GM23338 (cell line): ENCODE measurements at regions not wholly inside any gene's neighbourhood (a gene's known extent, or its start where the extent isn't known, plus 50 kb on each side); places are given as distances from the start of the nearest gene placed in this dataset.

Experiments used
- ATAC-seq: fragments of 200-7000 bp; cut with Tn5 transposase; 3 replicates; pipeline ENCODE4 v1.9.1; 2020
- DNase-seq: peaks from one replicate; pipeline ENCODE4 v3.0.0-alpha.2; 2015; ENCODE audit warnings: low spot score
- H2AFZ ChIP-seq: fragments of 200-600 bp; sonication (generic); 2 replicates; pipeline ENCODE4 v1.8.0; 2016; ENCODE audit warnings: antibody characterized with exemption, mild to moderate bottlenecking, moderate library complexity
- H3F3A ChIP-seq: fragments of 200-600 bp; sonication (generic); replicated peaks from 2 replicates; pipeline ENCODE4 v1.8.0; 2017; ENCODE audit warnings: antibody characterized with exemption, mixed run types, low read depth
- H3K27ac ChIP-seq: fragments of 200-600 bp; sonication (generic); 2 replicates; pipeline ENCODE4 v1.6.1; 2016; ENCODE audit warnings: low read depth
- H3K27me3 ChIP-seq: fragments of 200-600 bp; sonication (generic); 2 replicates; pipeline ENCODE4 v1.8.0; 2016; ENCODE audit warnings: mild to moderate bottlenecking, mixed run types, moderate library complexity; ENCODE audit not compliant: insufficient read depth
- H3K36me3 ChIP-seq: fragments of 200-600 bp; sonication (generic); 2 replicates; pipeline ENCODE4 v1.8.0; 2016; ENCODE audit warnings: mild to moderate bottlenecking; ENCODE audit not compliant: insufficient read depth
- H3K4me1 ChIP-seq: fragments of 200-600 bp; sonication (generic); 2 replicates; pipeline ENCODE4 v1.8.0; 2016; ENCODE audit warnings: mild to moderate bottlenecking, moderate library complexity; ENCODE audit not compliant: insufficient read depth
- H3K4me2 ChIP-seq: fragments of 200-600 bp; sonication (generic); 2 replicates; pipeline ENCODE4 v1.7.1; 2017; ENCODE audit warnings: mixed run types
- H3K4me3 ChIP-seq: fragments of 200-600 bp; sonication (generic); 2 replicates; pipeline ENCODE4 v1.6.1; 2016; ENCODE audit warnings: mixed run types
- H3K79me2 ChIP-seq: fragments of 200-600 bp; sonication (generic); replicated peaks from 2 replicates; pipeline ENCODE4 v1.8.0; 2017; ENCODE audit warnings: mild to moderate bottlenecking; ENCODE audit not compliant: insufficient read depth
- H3K9me2 ChIP-seq: fragments of 200-600 bp; sonication (generic); 2 replicates; pipeline ENCODE4 v1.8.0; 2017; ENCODE audit not compliant: insufficient read depth
- H4K20me1 ChIP-seq: fragments of 200-600 bp; sonication (generic); replicated peaks from 2 replicates; pipeline ENCODE4 v1.8.0; 2017; ENCODE audit warnings: mild to moderate bottlenecking; ENCODE audit not compliant: insufficient read depth
- H3K27ac Mint-ChIP-seq: 2 replicates; pipeline ENCODE4 v1.8.0; 2020; ENCODE audit warnings: inconsistent platforms, mild to moderate bottlenecking, moderate library complexity, mixed read lengths
- H3K27me3 Mint-ChIP-seq: 3 replicates; pipeline ENCODE4 v1.8.0; 2022; ENCODE audit warnings: low read depth, mild to moderate bottlenecking, moderate library complexity, mixed read lengths, inconsistent platforms; ENCODE audit not compliant: insufficient read depth, poor library complexity
- H3K36me3 Mint-ChIP-seq: 3 replicates; pipeline ENCODE4 v1.8.0; 2021; ENCODE audit warnings: low read depth, mild to moderate bottlenecking, inconsistent platforms, moderate library complexity, mixed read lengths
- H3K4me1 Mint-ChIP-seq: 3 replicates; pipeline ENCODE4 v1.8.0; 2020; ENCODE audit warnings: mild to moderate bottlenecking, inconsistent platforms, mixed read lengths
- H3K4me3 Mint-ChIP-seq: 3 replicates; pipeline ENCODE4 v1.8.0; 2021; ENCODE audit warnings: moderate library complexity, mild to moderate bottlenecking, inconsistent platforms, mixed read lengths
- H3K9me3 Mint-ChIP-seq: 3 replicates; pipeline ENCODE4 v1.8.0; 2020; ENCODE audit warnings: moderate library complexity, mild to moderate bottlenecking, inconsistent platforms, mixed read lengths
- CREB1 ChIP-seq: fragments of 250-450 bp; sonication (Bioruptor Pico); IDR thresholded peaks from 2 replicates; pipeline ENCODE4 v1.5.0; 2020; ENCODE audit warnings: low read depth, mild to moderate bottlenecking, moderate library complexity
- EZH2 ChIP-seq: fragments of 200-600 bp; sonication (generic); IDR thresholded peaks from one replicate; pipeline ENCODE4 v1.8.0; 2017; ENCODE audit warnings: antibody characterized with exemption, mild to moderate bottlenecking, low read depth; ENCODE audit not compliant: unreplicated experiment
- EZH2phosphoT487 ChIP-seq: fragments of 200-600 bp; sonication (generic); IDR thresholded peaks from one replicate; pipeline ENCODE4 v1.8.1; 2018; ENCODE audit warnings: antibody characterized with exemption; ENCODE audit not compliant: unreplicated experiment
- JUNB ChIP-seq: IDR thresholded peaks from one replicate; pipeline ENCODE4 v1.6.1; 2016; ENCODE audit warnings: antibody characterized with exemption; ENCODE audit not compliant: unreplicated experiment
- NANOG ChIP-seq: IDR thresholded peaks from 2 replicates; pipeline ENCODE4 v1.6.1; 2016; ENCODE audit warnings: antibody characterized with exemption, borderline replicate concordance
- POLR2AphosphoS5 ChIP-seq: IDR thresholded peaks from 2 replicates; pipeline ENCODE4 v1.6.1; 2016; ENCODE audit warnings: antibody characterized with exemption, low read depth
- STAT1 ChIP-seq: IDR thresholded peaks from one replicate; pipeline ENCODE4 v1.6.1; 2016; ENCODE audit warnings: antibody characterized with exemption; ENCODE audit not compliant: unreplicated experiment
- ZNF114 ChIP-seq: fragments of 250-450 bp; sonication (Bioruptor Pico); IDR thresholded peaks from 2 replicates; pipeline ENCODE4 v1.5.0; 2020; ENCODE audit warnings: mild to moderate bottlenecking, moderate library complexity
- ZNF331 ChIP-seq: fragments of 250-450 bp; sonication (Bioruptor Pico); IDR thresholded peaks from 2 replicates; pipeline ENCODE4 v1.5.0; 2020; ENCODE audit warnings: low read depth, mild to moderate bottlenecking, moderate library complexity
- TF ChIP-seq, protein P1 (sequence below): fragments of 250-450 bp; sonication (Bioruptor Pico); IDR thresholded peaks from 2 replicates; pipeline ENCODE4 v1.5.0; 2020; ENCODE audit warnings: mild to moderate bottlenecking, moderate library complexity
- TF ChIP-seq, protein P2 (sequence below): IDR thresholded peaks from one replicate; pipeline ENCODE4 v1.6.1; 2018; ENCODE audit warnings: antibody characterized with exemption; ENCODE audit not compliant: unreplicated experiment
- TF ChIP-seq, protein P3 (sequence below): IDR thresholded peaks from 2 replicates; pipeline ENCODE4 v1.6.1; 2016; ENCODE audit warnings: antibody characterized with exemption
- TF ChIP-seq, protein P4 (sequence below), 2 experiments: fragments of 200-600 bp in 1 of 2; sonication (generic) in 1 of 2; conservative IDR thresholded peaks; 2 replicates each; pipeline versions ENCODE4 v1.5.1 to v1.6.1; 2016 to 2017; ENCODE audit warnings: antibody characterized with exemption in 2 of 2, low read depth in 2 of 2, mild to moderate bottlenecking in 2 of 2, moderate library complexity in 1 of 2

DNA sequence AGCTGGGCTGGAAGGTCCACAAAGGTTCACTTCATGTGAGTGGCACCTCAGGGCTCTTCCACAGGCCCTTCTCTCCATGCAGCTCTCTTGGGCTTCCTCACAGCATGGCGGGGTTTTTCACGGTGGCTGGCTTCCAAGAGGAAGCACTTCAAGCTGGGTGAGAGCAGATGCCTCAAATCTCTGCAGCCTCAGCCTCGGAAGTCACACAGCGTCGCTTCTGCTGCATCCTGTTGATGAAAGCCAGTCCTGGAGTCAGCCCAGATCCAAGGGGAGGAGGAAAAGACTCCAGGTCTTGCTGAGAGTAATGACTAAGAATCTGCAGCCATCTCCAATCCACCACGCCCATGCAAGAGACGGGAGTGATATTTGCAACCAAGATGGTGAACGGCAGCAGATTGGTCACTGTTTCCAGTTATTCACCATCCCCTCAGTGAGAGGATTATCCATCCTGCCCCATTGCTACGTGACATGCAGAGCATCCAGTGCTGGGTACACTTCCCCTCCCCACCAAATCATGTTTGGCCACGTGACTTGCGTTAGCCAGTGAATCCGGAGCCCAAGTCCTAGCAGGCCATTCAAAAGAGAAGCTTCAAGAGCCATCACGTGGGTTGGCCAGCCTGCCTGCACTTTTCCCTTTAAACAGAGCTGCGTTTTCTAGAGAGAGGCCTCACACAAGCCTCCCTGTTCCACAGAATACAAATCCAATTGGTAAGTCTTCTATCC, 173.9 kb downstream of the C9orf50 start:
- H3K4me2 ChIP-seq: no peak overlapping the region
- 0 out of 2 replicates have a peak overlapping the region, but pooled peaks have one; percentile 2 for H2AFZ ChIP-seq
- peaks cover 10% of the 10 kb centered on the region for H3K27me3 ChIP-seq
- no peaks in the 10 kb centered on the region for H3K36me3 ChIP-seq
- no peaks in the 10 kb centered on the region for H3K79me2 ChIP-seq
- H4K20me1 ChIP-seq: no peaks in the 10 kb centered on the region
- peaks cover 16% of the 10 kb centered on the region for H3K27me3 Mint-ChIP-seq
- no peaks in the 10 kb centered on the region; the same call in 2 of the 3 replicates for H3K9me3 Mint-ChIP-seq
- no peak overlapping the region for H3K4me3 Mint-ChIP-seq
- no peak overlapping the region for H3K4me3 ChIP-seq
- DNase-seq (no peak), ATAC-seq (no peak)
- no peaks in the 10 kb centered on the region for H3K9me2 ChIP-seq
- H3K36me3 Mint-ChIP-seq: no peaks in the 10 kb centered on the region
- H3K4me1 Mint-ChIP-seq: peaks cover 18% of the 10 kb centered on the region
- no peak overlapping the region for H3K27ac Mint-ChIP-seq
- no peak overlapping the region for H3K27ac ChIP-seq
- no peaks in the 10 kb centered on the region for H3F3A ChIP-seq
- TF ChIP-seq, protein P1, sequence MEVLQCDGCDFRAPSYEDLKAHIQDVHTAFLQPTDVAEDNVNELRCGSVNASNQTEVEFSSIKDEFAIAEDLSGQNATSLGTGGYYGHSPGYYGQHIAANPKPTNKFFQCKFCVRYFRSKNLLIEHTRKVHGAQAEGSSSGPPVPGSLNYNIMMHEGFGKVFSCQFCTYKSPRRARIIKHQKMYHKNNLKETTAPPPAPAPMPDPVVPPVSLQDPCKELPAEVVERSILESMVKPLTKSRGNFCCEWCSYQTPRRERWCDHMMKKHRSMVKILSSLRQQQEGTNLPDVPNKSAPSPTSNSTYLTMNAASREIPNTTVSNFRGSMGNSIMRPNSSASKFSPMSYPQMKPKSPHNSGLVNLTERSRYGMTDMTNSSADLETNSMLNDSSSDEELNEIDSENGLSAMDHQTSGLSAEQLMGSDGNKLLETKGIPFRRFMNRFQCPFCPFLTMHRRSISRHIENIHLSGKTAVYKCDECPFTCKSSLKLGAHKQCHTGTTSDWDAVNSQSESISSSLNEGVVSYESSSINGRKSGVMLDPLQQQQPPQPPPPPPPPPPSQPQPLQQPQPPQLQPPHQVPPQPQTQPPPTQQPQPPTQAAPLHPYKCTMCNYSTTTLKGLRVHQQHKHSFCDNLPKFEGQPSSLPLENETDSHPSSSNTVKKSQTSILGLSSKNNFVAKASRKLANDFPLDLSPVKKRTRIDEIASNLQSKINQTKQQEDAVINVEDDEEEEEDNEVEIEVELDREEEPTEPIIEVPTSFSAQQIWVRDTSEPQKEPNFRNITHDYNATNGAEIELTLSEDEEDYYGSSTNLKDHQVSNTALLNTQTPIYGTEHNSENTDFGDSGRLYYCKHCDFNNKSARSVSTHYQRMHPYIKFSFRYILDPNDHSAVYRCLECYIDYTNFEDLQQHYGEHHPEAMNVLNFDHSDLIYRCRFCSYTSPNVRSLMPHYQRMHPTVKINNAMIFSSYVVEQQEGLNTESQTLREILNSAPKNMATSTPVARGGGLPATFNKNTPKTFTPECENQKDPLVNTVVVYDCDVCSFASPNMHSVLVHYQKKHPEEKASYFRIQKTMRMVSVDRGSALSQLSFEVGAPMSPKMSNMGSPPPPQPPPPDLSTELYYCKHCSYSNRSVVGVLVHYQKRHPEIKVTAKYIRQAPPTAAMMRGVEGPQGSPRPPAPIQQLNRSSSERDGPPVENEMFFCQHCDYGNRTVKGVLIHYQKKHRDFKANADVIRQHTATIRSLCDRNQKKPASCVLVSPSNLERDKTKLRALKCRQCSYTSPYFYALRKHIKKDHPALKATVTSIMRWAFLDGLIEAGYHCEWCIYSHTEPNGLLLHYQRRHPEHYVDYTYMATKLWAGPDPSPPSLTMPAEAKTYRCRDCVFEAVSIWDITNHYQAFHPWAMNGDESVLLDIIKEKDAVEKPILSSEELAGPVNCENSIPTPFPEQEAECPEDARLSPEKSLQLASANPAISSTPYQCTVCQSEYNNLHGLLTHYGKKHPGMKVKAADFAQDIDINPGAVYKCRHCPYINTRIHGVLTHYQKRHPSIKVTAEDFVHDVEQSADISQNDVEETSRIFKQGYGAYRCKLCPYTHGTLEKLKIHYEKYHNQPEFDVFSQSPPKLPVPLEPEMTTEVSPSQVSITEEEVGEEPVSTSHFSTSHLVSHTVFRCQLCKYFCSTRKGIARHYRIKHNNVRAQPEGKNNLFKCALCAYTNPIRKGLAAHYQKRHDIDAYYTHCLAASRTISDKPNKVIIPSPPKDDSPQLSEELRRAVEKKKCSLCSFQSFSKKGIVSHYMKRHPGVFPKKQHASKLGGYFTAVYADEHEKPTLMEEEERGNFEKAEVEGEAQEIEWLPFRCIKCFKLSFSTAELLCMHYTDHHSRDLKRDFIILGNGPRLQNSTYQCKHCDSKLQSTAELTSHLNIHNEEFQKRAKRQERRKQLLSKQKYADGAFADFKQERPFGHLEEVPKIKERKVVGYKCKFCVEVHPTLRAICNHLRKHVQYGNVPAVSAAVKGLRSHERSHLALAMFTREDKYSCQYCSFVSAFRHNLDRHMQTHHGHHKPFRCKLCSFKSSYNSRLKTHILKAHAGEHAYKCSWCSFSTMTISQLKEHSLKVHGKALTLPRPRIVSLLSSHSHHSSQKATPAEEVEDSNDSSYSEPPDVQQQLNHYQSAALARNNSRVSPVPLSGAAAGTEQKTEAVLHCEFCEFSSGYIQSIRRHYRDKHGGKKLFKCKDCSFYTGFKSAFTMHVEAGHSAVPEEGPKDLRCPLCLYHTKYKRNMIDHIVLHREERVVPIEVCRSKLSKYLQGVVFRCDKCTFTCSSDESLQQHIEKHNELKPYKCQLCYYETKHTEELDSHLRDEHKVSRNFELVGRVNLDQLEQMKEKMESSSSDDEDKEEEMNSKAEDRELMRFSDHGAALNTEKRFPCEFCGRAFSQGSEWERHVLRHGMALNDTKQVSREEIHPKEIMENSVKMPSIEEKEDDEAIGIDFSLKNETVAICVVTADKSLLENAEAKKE (CRISPR knock-in tag): no peak
- TF ChIP-seq CREB1 (CRISPR knock-in tag) (no peak), EZH2 (no peak), NANOG (no peak), POLR2AphosphoS5 (no peak), STAT1 (no peak), EZH2phosphoT487 (no peak), ZNF331 (CRISPR knock-in tag) (no peak), ZNF114 (CRISPR knock-in tag) (no peak), JUNB (no peak)
- TF ChIP-seq, protein P2, sequence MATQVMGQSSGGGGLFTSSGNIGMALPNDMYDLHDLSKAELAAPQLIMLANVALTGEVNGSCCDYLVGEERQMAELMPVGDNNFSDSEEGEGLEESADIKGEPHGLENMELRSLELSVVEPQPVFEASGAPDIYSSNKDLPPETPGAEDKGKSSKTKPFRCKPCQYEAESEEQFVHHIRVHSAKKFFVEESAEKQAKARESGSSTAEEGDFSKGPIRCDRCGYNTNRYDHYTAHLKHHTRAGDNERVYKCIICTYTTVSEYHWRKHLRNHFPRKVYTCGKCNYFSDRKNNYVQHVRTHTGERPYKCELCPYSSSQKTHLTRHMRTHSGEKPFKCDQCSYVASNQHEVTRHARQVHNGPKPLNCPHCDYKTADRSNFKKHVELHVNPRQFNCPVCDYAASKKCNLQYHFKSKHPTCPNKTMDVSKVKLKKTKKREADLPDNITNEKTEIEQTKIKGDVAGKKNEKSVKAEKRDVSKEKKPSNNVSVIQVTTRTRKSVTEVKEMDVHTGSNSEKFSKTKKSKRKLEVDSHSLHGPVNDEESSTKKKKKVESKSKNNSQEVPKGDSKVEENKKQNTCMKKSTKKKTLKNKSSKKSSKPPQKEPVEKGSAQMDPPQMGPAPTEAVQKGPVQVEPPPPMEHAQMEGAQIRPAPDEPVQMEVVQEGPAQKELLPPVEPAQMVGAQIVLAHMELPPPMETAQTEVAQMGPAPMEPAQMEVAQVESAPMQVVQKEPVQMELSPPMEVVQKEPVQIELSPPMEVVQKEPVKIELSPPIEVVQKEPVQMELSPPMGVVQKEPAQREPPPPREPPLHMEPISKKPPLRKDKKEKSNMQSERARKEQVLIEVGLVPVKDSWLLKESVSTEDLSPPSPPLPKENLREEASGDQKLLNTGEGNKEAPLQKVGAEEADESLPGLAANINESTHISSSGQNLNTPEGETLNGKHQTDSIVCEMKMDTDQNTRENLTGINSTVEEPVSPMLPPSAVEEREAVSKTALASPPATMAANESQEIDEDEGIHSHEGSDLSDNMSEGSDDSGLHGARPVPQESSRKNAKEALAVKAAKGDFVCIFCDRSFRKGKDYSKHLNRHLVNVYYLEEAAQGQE: no peak
- TF ChIP-seq, protein P3, sequence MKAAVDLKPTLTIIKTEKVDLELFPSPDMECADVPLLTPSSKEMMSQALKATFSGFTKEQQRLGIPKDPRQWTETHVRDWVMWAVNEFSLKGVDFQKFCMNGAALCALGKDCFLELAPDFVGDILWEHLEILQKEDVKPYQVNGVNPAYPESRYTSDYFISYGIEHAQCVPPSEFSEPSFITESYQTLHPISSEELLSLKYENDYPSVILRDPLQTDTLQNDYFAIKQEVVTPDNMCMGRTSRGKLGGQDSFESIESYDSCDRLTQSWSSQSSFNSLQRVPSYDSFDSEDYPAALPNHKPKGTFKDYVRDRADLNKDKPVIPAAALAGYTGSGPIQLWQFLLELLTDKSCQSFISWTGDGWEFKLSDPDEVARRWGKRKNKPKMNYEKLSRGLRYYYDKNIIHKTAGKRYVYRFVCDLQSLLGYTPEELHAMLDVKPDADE: no peak
- TF ChIP-seq, protein P4, sequence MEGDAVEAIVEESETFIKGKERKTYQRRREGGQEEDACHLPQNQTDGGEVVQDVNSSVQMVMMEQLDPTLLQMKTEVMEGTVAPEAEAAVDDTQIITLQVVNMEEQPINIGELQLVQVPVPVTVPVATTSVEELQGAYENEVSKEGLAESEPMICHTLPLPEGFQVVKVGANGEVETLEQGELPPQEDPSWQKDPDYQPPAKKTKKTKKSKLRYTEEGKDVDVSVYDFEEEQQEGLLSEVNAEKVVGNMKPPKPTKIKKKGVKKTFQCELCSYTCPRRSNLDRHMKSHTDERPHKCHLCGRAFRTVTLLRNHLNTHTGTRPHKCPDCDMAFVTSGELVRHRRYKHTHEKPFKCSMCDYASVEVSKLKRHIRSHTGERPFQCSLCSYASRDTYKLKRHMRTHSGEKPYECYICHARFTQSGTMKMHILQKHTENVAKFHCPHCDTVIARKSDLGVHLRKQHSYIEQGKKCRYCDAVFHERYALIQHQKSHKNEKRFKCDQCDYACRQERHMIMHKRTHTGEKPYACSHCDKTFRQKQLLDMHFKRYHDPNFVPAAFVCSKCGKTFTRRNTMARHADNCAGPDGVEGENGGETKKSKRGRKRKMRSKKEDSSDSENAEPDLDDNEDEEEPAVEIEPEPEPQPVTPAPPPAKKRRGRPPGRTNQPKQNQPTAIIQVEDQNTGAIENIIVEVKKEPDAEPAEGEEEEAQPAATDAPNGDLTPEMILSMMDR (conservative IDR thresholded peaks at IDR 0.05; ENCODE audit: low read depth in 2 of 2): no peak
- H3K4me1 ChIP-seq: no peaks in the 10 kb centered on the region
